ENCODE measurements at regions not wholly inside any gene's neighbourhood (a gene's known extent, or its start where the extent isn't known, plus 50 kb on each side); places are given as distances from the start of the nearest gene placed in this dataset.
"Not testable (repeated sequence)": the region's sequence is repeated elsewhere in the genome, so short reads cannot be mapped to it uniquely, and the experiment has no call there.

DNA sequence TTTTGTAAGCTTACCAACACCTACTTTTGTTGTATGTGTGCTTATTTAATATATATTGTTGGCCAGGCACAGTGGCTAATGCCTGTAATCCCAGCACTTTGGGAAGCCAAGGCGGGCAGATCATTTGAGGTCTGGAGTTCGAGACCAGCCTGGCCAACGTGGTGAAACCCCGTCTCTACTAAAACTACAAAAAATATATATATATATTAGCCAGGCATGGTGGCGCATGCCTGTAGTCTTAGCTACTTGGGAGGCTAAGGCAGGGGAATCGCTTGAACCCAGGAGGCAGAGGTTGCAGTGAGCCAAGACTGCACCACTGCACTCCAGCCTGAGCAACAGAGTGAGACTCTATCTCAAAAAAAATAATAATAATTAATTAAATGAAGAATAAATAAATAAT lies 142.0 kb upstream of the C1QTNF3 start:
- H3K27me3 ChIP-seq (ENCODE audit: insufficient read depth, low read length); H3K9me3 ChIP-seq (ENCODE audit: low read depth, low read length); H3K4me3 ChIP-seq (ENCODE audit: low read length); H3K4me1 ChIP-seq (ENCODE audit: insufficient read depth, low read length): not testable (repeated sequence)

DNA sequence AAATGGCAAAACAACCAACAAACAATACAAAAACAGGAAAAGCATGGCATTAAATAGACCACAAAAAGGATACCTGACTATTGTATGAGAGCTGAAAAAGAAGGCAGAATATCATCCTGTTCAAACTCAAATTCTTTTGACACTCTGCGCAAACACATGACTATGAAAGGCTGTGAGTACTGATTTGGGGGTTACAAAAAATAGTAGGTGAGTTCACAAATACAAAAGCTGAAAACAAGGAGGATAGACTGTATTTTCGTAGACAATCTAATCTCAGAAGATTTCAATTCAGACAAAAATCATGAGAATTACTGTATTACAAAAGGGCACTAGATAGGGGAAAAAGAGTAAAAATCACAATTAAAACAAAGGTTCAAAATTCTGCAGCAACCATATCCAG lies 142.6 kb upstream of the C1QTNF3 start:
- not testable (repeated sequence) for H3K4me3 ChIP-seq (ENCODE audit: low read length); H3K4me1 ChIP-seq (ENCODE audit: insufficient read depth, low read length); H3K27me3 ChIP-seq (ENCODE audit: insufficient read depth, low read length); H3K9me3 ChIP-seq (ENCODE audit: low read depth, low read length)

DNA sequence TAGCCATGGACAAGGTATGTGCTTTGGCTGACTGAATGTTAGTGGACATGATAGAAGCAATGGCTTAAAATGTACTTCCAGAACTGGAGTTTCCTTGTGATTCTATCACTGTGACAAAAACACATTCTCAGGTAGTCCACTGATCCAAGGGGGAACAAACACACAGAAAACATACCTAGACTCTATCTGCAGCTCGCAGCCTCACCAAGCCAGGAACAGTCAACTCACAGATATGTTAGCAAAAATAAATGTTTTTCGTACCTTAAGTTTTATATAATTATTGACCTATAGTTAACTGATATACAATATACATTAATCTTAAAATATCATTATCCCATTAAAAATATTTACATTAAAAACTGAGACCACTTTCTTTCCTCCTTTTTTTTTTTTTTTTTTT lies 143.1 kb upstream of the C1QTNF3 start:
- H3K4me3 ChIP-seq (ENCODE audit: low read length); H3K27me3 ChIP-seq (ENCODE audit: insufficient read depth, low read length); H3K4me1 ChIP-seq (ENCODE audit: insufficient read depth, low read length); H3K9me3 ChIP-seq (ENCODE audit: low read depth, low read length): not testable (repeated sequence)

DNA sequence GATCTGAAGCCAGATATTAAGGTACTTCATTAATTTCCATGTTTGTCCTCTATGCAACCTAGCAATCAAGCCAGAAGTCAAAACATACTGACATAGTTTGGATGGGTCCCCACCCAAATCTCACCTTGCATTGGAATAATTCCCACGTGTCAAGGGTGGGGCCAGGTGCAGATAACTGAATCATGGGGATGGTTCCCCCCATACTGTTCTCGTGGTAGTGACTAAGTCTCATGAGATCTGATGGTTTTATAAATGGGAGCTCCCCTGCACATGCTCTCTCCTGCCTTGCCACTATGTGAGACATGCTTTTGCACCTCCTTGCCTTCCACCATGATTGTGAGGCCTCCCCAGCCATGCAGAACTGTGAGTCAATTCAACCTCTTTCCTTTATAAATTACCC lies 143.9 kb upstream of the C1QTNF3 start:
- H3K27me3 ChIP-seq (ENCODE audit: insufficient read depth, low read length); H3K4me3 ChIP-seq (ENCODE audit: low read length); H3K4me1 ChIP-seq (ENCODE audit: insufficient read depth, low read length); H3K9me3 ChIP-seq (ENCODE audit: low read depth, low read length): not testable (repeated sequence)

DNA sequence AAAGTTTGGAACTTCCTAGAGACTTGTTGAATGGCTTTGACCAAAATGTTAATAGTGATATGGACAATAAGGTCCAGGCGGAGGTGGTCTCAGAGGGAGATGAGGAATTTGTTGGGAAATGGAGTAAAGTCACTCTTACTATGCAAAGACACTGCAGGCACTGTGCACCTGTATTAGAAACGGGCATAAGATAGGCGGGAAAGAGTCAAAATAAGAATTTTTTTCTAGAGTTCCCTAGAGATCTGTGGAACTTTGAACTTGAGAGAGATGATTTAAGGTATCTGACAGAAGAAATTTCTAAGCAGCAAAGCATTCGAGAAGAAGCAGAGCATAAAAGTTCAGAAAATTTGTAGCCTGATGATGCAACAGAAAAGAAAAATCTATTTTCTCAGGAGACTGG lies 144.4 kb upstream of the C1QTNF3 start:
- not testable (repeated sequence) for H3K27me3 ChIP-seq (ENCODE audit: insufficient read depth, low read length); H3K9me3 ChIP-seq (ENCODE audit: low read depth, low read length); H3K4me3 ChIP-seq (ENCODE audit: low read length)

DNA sequence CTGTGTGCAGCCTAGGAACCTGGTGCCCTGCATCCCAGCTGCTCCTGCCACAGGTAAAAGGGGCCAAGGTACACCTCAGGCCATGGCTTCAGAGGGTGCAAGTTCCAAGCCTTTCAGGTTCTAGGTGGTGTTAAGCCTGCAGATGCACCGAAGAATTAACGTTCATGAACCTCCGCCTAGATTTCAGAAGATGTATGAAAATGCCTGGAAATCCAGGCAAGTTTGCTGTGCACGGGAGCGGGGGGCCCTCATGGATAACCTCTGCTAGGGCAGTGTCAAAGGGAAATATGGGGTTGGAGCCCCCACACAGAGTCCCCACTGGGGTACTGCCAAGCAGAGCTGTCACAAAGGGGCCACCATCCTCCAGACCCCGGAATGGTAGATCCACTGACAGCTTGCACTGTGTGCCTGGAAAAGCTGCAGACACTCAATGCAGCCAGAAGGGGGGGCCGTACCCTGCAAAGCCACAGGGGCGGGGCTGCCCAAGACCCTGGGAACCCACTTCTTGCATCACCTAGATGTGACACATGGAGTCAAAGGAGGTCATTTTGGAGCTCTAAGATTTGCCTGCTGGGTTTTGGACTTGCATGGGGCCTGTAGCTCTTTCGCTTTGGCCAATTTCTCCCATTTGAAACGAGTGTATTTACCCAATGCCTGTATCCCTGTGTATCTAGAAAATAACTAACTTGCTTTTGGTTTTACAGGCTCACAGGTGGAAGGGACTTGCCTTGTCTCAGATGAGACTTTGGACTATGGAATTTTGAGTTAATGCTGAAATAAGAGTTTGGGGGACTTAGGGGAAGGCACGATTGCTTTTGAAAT lies 145.2 kb upstream of the C1QTNF3 start:
- H3K4me1 ChIP-seq (ENCODE audit: insufficient read depth, low read length); H3K27me3 ChIP-seq (ENCODE audit: insufficient read depth, low read length); H3K4me3 ChIP-seq (ENCODE audit: low read length); H3K9me3 ChIP-seq (ENCODE audit: low read depth, low read length): not testable (repeated sequence)

More for the DNA sequence above, 144.4 kb upstream of the C1QTNF3 start:
- H3K4me1 ChIP-seq (ENCODE audit: insufficient read depth, low read length) = not testable (repeated sequence)

DNA sequence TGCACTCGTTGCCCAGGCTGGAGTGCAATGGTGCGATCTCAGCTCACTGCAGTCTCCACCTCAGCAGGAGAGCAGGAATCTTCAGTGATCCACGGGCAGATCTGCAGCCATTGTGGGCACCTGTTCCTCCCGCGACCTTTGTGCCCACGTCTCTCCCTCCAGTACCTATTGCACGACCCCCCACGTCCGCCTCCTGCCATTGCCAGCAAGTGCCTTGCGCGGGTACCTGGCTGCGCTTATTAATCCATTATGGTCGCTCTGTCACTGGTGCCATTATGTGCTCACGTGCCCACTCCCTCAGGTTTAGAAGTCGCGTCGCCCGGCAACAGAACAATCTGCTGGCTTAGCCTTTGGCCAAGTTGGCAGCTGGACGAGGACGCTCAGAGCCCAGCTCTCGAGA lies 146.2 kb upstream of the C1QTNF3 start:
- not testable (repeated sequence) for H3K4me1 ChIP-seq (ENCODE audit: insufficient read depth, low read length); H3K27me3 ChIP-seq (ENCODE audit: insufficient read depth, low read length); H3K4me3 ChIP-seq (ENCODE audit: low read length); H3K9me3 ChIP-seq (ENCODE audit: low read depth, low read length)

DNA sequence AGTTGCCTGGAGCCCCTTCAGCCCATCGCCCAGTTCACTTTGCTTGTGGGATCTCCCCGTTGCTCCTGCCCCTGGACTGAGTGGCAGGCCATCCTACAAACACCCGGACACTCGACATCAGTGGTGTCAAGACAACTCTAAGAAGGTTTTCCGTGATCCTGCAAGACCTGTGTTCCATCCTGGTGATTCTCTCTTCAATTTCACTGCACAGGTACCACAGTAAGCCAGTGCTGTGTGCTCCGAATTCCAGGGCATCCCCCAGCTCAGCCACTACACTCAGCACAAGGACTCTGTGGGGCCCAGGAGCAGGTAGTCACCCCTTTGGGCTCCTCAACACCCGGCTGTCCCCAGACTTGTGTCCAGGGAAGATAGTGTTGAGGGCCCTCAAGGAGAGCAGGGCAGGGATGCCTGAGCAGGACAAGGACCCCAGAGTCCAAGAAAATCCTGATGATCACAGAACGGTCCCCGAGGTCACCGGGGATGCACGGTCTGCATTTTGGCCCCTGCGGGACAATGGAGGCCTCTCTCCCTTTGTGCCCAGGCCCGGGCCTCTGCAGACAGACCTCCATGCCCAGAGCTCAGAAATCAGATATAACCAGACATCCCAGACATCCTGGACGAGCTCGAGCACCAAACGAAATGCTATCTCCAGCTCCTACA lies 146.9 kb upstream of the C1QTNF3 start:
- H3K4me3 ChIP-seq (ENCODE audit: low read length); H3K4me1 ChIP-seq (ENCODE audit: insufficient read depth, low read length); H3K9me3 ChIP-seq (ENCODE audit: low read depth, low read length); H3K27me3 ChIP-seq (ENCODE audit: insufficient read depth, low read length): not testable (repeated sequence)

DNA sequence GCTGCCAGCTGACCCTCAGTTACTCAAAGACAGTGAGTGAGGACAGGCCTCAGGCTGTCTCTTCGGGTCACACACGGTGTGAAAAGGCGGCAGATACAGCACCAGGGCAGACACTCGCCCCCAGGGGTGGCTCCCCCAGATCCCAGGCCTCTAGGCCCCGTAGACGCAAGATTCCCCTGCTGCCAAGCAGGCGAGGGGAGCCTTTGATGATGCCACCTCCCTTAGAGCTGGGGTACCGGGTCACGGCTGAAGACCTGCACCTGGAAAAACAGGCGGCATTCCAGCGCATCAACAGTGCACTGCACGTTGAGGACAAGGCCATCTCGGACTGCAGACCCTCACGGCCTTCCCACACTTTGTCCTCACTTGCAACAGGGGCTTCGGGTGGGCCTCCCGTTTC lies 147.5 kb upstream of the C1QTNF3 start:
- H3K9me3 ChIP-seq (ENCODE audit: low read depth, low read length); H3K4me3 ChIP-seq (ENCODE audit: low read length); H3K27me3 ChIP-seq (ENCODE audit: insufficient read depth, low read length); H3K4me1 ChIP-seq (ENCODE audit: insufficient read depth, low read length): not testable (repeated sequence)

DNA sequence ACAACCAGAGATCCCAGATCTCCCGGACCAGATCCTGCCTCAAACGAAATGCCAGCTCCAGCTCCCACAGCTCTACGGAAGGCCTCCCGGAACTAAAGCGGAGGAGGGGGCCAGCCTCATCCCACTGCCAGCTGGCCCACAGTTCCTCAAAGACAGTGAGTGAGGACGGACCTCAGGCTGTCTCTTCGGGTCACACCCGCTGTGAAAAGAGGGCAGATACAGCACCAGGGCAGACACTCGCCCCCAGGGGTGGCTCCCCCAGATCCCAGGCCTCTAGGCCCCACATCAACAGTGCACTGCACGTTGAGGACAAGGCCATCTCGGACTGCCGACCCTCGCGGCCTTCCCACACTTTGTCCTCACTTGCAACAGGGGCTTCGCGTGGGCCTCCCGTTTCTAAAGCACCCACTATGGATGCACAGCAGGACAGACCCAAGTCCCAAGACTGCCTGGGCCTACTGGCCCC lies 148.3 kb upstream of the C1QTNF3 start:
- H3K4me3 ChIP-seq (ENCODE audit: low read length) = not testable (repeated sequence)

DNA sequence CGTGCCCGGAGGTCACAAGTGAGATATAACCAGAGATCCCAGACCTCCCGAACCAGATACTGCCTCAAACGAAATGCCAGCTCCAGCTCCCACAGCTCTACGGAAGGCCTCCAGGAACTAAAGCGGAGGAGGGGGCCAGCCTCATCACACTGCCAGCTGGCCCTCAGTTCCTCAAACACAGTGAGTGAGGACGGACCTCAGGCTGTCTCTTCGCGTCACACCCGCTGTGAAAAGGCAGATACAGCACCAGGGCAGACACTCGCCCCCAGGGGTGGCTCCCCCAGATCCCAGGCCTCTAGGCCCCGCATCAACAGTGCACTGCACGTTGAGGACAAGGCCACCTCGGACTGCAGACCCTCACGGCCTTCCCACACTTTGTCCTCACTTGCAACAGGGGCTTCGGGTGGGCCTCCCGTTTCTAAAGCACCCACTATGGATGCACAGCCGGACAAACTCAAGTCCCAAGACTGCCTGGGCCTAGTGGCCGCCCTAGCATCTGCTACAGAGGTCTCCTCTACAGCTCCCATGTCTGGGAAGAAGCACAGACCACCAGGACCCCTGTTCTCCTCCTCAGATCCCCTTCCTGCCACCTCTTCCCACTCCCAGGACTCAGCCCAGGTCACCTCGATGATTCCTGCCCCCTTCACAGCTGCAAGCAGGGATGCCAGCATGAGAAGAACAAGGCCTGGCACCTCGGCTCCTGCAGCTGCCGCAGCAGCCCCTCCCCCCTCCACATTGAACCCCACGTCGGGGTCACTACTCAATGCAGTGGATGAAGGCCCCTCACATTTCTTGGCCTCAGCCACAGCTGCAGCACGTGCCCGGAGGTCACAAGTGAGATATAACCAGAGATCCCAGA lies 149.3 kb upstream of the C1QTNF3 start:
- not testable (repeated sequence) for H3K27me3 ChIP-seq (ENCODE audit: insufficient read depth, low read length); H3K4me3 ChIP-seq (ENCODE audit: low read length); H3K9me3 ChIP-seq (ENCODE audit: low read depth, low read length); H3K4me1 ChIP-seq (ENCODE audit: insufficient read depth, low read length)

More for the DNA sequence above, 148.3 kb upstream of the C1QTNF3 start:
- H3K27me3 ChIP-seq (ENCODE audit: insufficient read depth, low read length); H3K9me3 ChIP-seq (ENCODE audit: low read depth, low read length); H3K4me1 ChIP-seq (ENCODE audit: insufficient read depth, low read length): not testable (repeated sequence)

DNA sequence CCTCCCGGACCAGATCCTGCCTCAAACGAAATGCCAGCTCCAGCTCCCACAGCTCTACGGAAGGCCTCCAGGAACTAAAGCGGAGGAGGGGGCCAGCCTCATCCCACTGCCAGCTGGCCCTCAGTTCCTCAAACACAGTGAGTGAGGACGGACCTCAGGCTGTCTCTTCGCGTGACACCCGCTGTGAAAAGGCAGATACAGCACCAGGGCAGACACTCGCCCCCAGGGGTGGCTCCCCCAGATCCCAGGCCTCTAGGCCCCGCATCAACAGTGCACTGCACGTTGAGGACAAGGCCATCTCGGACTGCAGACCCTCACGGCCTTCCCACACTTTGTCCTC lies 149.9 kb upstream of the C1QTNF3 start:
- not testable (repeated sequence) for H3K4me1 ChIP-seq (ENCODE audit: insufficient read depth, low read length); H3K9me3 ChIP-seq (ENCODE audit: low read depth, low read length); H3K4me3 ChIP-seq (ENCODE audit: low read length); H3K27me3 ChIP-seq (ENCODE audit: insufficient read depth, low read length)

DNA sequence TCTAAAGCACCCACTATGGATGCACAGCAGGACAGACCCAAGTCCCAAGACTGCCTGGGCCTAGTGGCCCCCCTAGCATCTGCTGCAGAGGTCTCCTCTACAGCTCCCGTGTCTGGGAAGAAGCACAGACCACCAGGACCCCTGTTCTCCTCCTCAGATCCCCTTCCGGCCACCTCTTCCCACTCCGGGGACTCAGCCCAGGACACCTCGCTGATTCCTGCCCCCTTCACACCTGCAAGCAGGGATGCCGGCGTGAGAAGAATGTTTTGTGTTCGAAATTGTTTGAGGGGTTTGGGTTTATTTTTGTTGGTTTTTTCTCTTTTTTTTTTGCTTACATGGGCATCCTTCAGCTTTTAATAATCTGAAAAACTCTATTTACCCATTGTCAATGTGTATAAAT lies 150.3 kb upstream of the C1QTNF3 start:
- H3K4me3 ChIP-seq (ENCODE audit: low read length); H3K27me3 ChIP-seq (ENCODE audit: insufficient read depth, low read length); H3K9me3 ChIP-seq (ENCODE audit: low read depth, low read length); H3K4me1 ChIP-seq (ENCODE audit: insufficient read depth, low read length): not testable (repeated sequence)

DNA sequence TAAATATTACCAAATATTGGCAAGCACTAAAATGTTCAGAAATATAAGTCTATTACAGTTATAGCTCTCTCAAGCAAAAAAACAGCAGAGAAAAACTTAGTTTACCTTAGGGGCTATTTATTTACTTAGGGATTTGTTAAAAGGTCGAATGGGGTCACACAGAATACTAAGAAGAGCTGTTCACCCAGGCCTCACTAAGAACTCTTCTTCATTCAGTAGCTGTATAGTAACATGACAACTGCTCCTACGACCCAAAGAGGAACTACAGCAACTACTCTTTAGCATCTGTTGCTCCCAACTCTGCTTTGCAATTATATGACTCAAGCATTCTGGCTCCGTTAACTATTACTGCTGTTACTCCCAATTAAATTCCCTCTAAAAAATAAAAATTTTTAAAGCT lies 150.8 kb upstream of the C1QTNF3 start:
- H3K27me3 ChIP-seq (ENCODE audit: insufficient read depth, low read length); H3K9me3 ChIP-seq (ENCODE audit: low read depth, low read length); H3K4me3 ChIP-seq (ENCODE audit: low read length); H3K4me1 ChIP-seq (ENCODE audit: insufficient read depth, low read length): not testable (repeated sequence)

DNA sequence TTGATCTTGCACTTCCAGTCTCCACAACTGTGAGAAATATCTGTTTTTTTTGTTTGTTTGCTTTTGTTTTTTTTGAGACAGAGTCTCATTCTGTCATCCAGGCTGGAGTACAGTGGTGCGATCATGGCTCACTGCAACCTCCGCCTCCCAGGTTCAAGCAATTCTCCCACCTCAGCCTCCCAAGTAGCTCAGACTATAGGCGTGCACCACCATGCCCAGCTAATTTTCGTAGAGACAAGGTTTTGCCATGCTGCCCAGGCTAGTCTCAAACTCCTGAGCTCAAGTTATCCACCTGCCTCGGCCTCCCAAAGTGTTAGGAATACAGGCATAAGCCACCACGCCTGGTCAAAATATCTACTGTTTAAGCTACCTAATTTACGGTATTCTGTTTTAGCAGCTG lies 153.1 kb upstream of the C1QTNF3 start:
- not testable (repeated sequence) for H3K9me3 ChIP-seq (ENCODE audit: low read depth, low read length); H3K4me1 ChIP-seq (ENCODE audit: insufficient read depth, low read length); H3K27me3 ChIP-seq (ENCODE audit: insufficient read depth, low read length); H3K4me3 ChIP-seq (ENCODE audit: low read length)

DNA sequence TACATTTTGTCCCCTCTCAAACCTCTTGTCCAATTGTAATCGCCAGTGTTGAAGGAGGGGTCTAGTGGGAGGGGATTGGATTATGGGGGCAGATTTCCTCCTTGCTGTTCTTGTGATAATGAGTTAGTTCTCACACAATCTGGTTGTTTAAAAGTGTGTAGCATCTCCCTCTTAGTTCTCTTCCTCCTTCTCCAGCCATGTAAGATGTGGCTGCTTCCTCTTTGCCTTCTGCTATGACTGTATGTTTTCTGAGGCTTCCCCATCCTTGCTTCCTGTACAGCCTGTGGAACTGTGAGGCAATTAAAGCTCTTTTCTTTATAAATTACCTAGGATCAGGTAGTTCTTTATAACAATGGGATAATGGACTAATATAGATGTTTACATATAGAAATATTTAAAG lies 162.3 kb upstream of the C1QTNF3 start:
- not testable (repeated sequence) for H3K9me3 ChIP-seq (ENCODE audit: low read depth, low read length); H3K4me1 ChIP-seq (ENCODE audit: insufficient read depth, low read length); H3K27me3 ChIP-seq (ENCODE audit: insufficient read depth, low read length); H3K4me3 ChIP-seq (ENCODE audit: low read length)

All from mononuclear cell (primary cell).